NCI-H2029 (cell line): ENCODE measurements at regions not wholly inside any gene's neighbourhood (a gene's known extent, or its start where the extent isn't known, plus 50 kb on each side); places are given as distances from the start of the nearest gene placed in this dataset.
"Not testable (repeated sequence)": the region's sequence is repeated elsewhere in the genome, so short reads cannot be mapped to it uniquely, and the experiment has no call there.

ENCODE experiments used
- DNase-seq: peaks from one replicate; lab custom pipeline; 2025; lab: John Stamatoyannopoulos, UW

- no peak for DNase-seq
Observed at GRCh38 chr11:43135966-43136534, 175.7 kb upstream of the API5 start.

GRCh38 chr11:43138621-43139140 is 173.1 kb upstream of the API5 start:
- no peak for DNase-seq

- DNase-seq, result no peak
Observed at GRCh38 chr11:43145653-43146052, 166.1 kb upstream of the API5 start.

GRCh38 chr11:43150697-43151096 is 161.1 kb upstream of the API5 start:
- DNase-seq, result no peak

GRCh38 chr11:43164831-43165230 is 147.0 kb upstream of the API5 start:
- no peak for DNase-seq

GRCh38 chr11:43165393-43165792 is 146.4 kb upstream of the API5 start:
- not testable (repeated sequence) for DNase-seq

- DNase-seq, result not testable (repeated sequence)
Observed at GRCh38 chr11:43168241-43168640, 143.6 kb upstream of the API5 start.

- no peak for DNase-seq
Observed at GRCh38 chr11:43172477-43172876, 139.3 kb upstream of the API5 start.

GRCh38 chr11:43177975-43178374 is 133.8 kb upstream of the API5 start:
- no peak for DNase-seq

GRCh38 chr11:43194459-43194858 is 117.3 kb upstream of the API5 start:
- not testable (repeated sequence) for DNase-seq

- no peak for DNase-seq
Observed at GRCh38 chr11:43197379-43197778, 114.4 kb upstream of the API5 start.

GRCh38 chr11:43200031-43200430 is 111.8 kb upstream of the API5 start:
- no peak for DNase-seq

- DNase-seq, result no peak
Observed at GRCh38 chr11:43212279-43212678, 99.5 kb upstream of the API5 start.

GRCh38 chr11:43214471-43214870 is 97.3 kb upstream of the API5 start:
- no peak for DNase-seq

- DNase-seq, result no peak
Observed at GRCh38 chr11:43217849-43218248, 93.9 kb upstream of the API5 start.

- DNase-seq, result no peak
Observed at GRCh38 chr11:43222215-43222614, 89.6 kb upstream of the API5 start.

GRCh38 chr11:43223026-43223425 is 88.8 kb upstream of the API5 start:
- no peak for DNase-seq

- DNase-seq, result no peak
Observed at GRCh38 chr11:43234881-43235280, 76.9 kb upstream of the API5 start.

- DNase-seq, result no peak
Observed at GRCh38 chr11:43238341-43238740, 73.5 kb upstream of the API5 start.

- DNase-seq, result no peak
Observed at GRCh38 chr11:43239791-43240190, 72.0 kb upstream of the API5 start.

GRCh38 chr11:43242401-43242800 is 69.4 kb upstream of the API5 start:
- DNase-seq, result no peak

- no peak for DNase-seq
Observed at GRCh38 chr11:43243927-43244326, 67.9 kb upstream of the API5 start.

- DNase-seq, result no peak
Observed at GRCh38 chr11:43245466-43245865, 66.3 kb upstream of the API5 start.

- no peak for DNase-seq
Observed at GRCh38 chr11:43250309-43250708, 61.5 kb upstream of the API5 start.
